Stomach smooth muscle (tissue), 2 donors: ENCODE measurements at regions not wholly inside any gene's neighbourhood (a gene's known extent, or its start where the extent isn't known, plus 50 kb on each side); places are given as distances from the start of the nearest gene placed in this dataset.
"Not testable (repeated sequence)": the region's sequence is repeated elsewhere in the genome, so short reads cannot be mapped to it uniquely, and the experiment has no call there.

Experiments
- H3K27ac ChIP-seq: one replicate; pipeline ENCODE4 v1.7.0; 2013; ENCODE audit warnings: mild to moderate bottlenecking, low read length, inconsistent platforms
- H3K27me3 ChIP-seq, 2 donors: one replicate each; pipeline ENCODE4 v1.7.0; 2013; ENCODE audit warnings: low read length in 2 of 2; ENCODE audit not compliant: insufficient read depth in 2 of 2, control insufficient read depth in 1 of 2
- H3K36me3 ChIP-seq, 2 donors: one replicate each; pipeline ENCODE4 v1.7.0; 2013; ENCODE audit warnings: low read length in 2 of 2; ENCODE audit not compliant: control insufficient read depth in 2 of 2, insufficient read depth in 2 of 2
- H3K4me1 ChIP-seq: one replicate; pipeline ENCODE4 v1.7.0; 2013; ENCODE audit warnings: low read length; ENCODE audit not compliant: control insufficient read depth, insufficient read depth
- H3K4me3 ChIP-seq, 2 donors: one replicate each; pipeline ENCODE4 v1.7.0; 2013; ENCODE audit warnings: low read length in 2 of 2
- H3K9ac ChIP-seq, 2 donors: one replicate each; pipeline ENCODE4 v1.7.0; 2013; ENCODE audit warnings: low read length in 2 of 2, mild to moderate bottlenecking in 1 of 2
- H3K9me3 ChIP-seq, 2 donors: one replicate each; pipeline ENCODE4 v1.7.0; 2013; ENCODE audit warnings: low read length in 2 of 2; ENCODE audit not compliant: control insufficient read depth in 2 of 2
- donor health status: healthy.
- donor health status: Pancreatic carcinoma.

- Histone ChIP-seq H3K4me1 (no peaks in the 10 kb centered on the region), H3K9me3 (no peaks in the 10 kb centered on the region)
Measured at GRCh38 chr7:65317372-65317771, 56.3 kb upstream of the ZNF92 start.

GRCh38 chr7:65310761-65311160 is 62.9 kb upstream of the ZNF92 start:
- Histone ChIP-seq H3K4me1 (no peaks in the 10 kb centered on the region), H3K36me3 (no peaks in the 10 kb centered on the region), H3K4me3 (no peak overlapping the region), H3K27ac (no peak overlapping the region), H3K27me3 (peaks cover 0 to 4% of the 10 kb centered on the region in 2 donors), H3K9me3 (no peaks in the 10 kb centered on the region), H3K9ac (no peak overlapping the region)

More at GRCh38 chr7:65317372-65317771, 56.3 kb upstream of the ZNF92 start:
- Histone ChIP-seq H3K27ac (no peak overlapping the region), H3K4me3 (no peak overlapping the region), H3K27me3 (no peaks in the 10 kb centered on the region), H3K9ac (no peak overlapping the region), H3K36me3 (no peaks in the 10 kb centered on the region)

- Histone ChIP-seq H3K4me1 (no peaks in the 10 kb centered on the region), H3K27me3 (peaks cover 0 to 4% of the 10 kb centered on the region in 2 donors), H3K9ac (no peak overlapping the region), H3K9me3 (no peaks in the 10 kb centered on the region), H3K27ac (no peak overlapping the region), H3K4me3 (no peak overlapping the region), H3K36me3 (no peaks in the 10 kb centered on the region)
Measured at GRCh38 chr7:65308300-65308678, 65.4 kb upstream of the ZNF92 start.

- no peak overlapping the region for H3K9ac ChIP-seq
- H3K27ac ChIP-seq, result no peak overlapping the region
- no peaks in the 10 kb centered on the region for H3K9me3 ChIP-seq
Measured at GRCh38 chr7:65307651-65308299, 65.9 kb upstream of the ZNF92 start.

GRCh38 chr7:65304175-65304574 is 69.5 kb upstream of the ZNF92 start:
- Histone ChIP-seq H3K9ac (no peak overlapping the region), H3K4me1 (no peaks in the 10 kb centered on the region), H3K36me3 (no peaks in the 10 kb centered on the region), H3K4me3 (no peak overlapping the region), H3K27me3 (peaks cover 0 to 2% of the 10 kb centered on the region in 2 donors), H3K9me3 (no peaks in the 10 kb centered on the region), H3K27ac (no peak overlapping the region)

More at GRCh38 chr7:65307651-65308299, 65.9 kb upstream of the ZNF92 start:
- peaks cover 0 to 4% of the 10 kb centered on the region in 2 donors for H3K27me3 ChIP-seq
- H3K4me1 ChIP-seq, result no peaks in the 10 kb centered on the region
- H3K36me3 ChIP-seq, result no peaks in the 10 kb centered on the region
- H3K4me3 ChIP-seq, result no peak overlapping the region

GRCh38 chr7:65302883-65303282 is 70.8 kb upstream of the ZNF92 start:
- no peak overlapping the region for H3K4me3 ChIP-seq
- H3K4me1 ChIP-seq, result no peaks in the 10 kb centered on the region
- no peak overlapping the region for H3K27ac ChIP-seq
- H3K36me3 ChIP-seq, result no peaks in the 10 kb centered on the region
- H3K9me3 ChIP-seq, result no peaks in the 10 kb centered on the region
- H3K9ac ChIP-seq, result no peak overlapping the region
- H3K27me3 ChIP-seq, result peaks cover 0 to 2% of the 10 kb centered on the region in 2 donors

- Histone ChIP-seq H3K9me3 (no peaks in the 10 kb centered on the region), H3K9ac (no peak overlapping the region), H3K4me3 (no peak overlapping the region), H3K27ac (no peak overlapping the region), H3K27me3 (no peaks in the 10 kb centered on the region), H3K36me3 (no peaks in the 10 kb centered on the region), H3K4me1 (no peaks in the 10 kb centered on the region)
Measured at GRCh38 chr7:65301007-65301406, 72.6 kb upstream of the ZNF92 start.

GRCh38 chr7:65295409-65295808 is 78.2 kb upstream of the ZNF92 start:
- no peaks in the 10 kb centered on the region for H3K9me3 ChIP-seq
- no peak overlapping the region for H3K9ac ChIP-seq
- no peak overlapping the region for H3K4me3 ChIP-seq
- H3K27me3 ChIP-seq, result no peaks in the 10 kb centered on the region
- no peaks in the 10 kb centered on the region for H3K4me1 ChIP-seq
- H3K27ac ChIP-seq, result no peak overlapping the region
- no peaks in the 10 kb centered on the region for H3K36me3 ChIP-seq

- H3K9me3 ChIP-seq, H3K9ac ChIP-seq: not testable (repeated sequence)
Measured at GRCh38 chr7:65290340-65290739, 83.3 kb upstream of the ZNF92 start.

GRCh38 chr7:65287023-65287422 is 86.6 kb upstream of the ZNF92 start:
- no peaks in the 10 kb centered on the region for H3K27me3 ChIP-seq
- H3K4me3 ChIP-seq, result no peak overlapping the region
- no peaks in the 10 kb centered on the region for H3K36me3 ChIP-seq
- H3K9me3 ChIP-seq, result no peaks in the 10 kb centered on the region
- H3K4me1 ChIP-seq, result no peaks in the 10 kb centered on the region
- H3K27ac ChIP-seq, result no peak overlapping the region
- H3K9ac ChIP-seq, result no peak overlapping the region

More at GRCh38 chr7:65290340-65290739, 83.3 kb upstream of the ZNF92 start:
- not testable (repeated sequence) for H3K4me1 ChIP-seq, H3K27me3 ChIP-seq, H3K27ac ChIP-seq, H3K36me3 ChIP-seq, H3K4me3 ChIP-seq

- H3K36me3 ChIP-seq, result no peaks in the 10 kb centered on the region
- H3K9me3 ChIP-seq, result no peaks in the 10 kb centered on the region
- no peak overlapping the region for H3K27ac ChIP-seq
- H3K9ac ChIP-seq, result no peak overlapping the region
- no peaks in the 10 kb centered on the region for H3K4me1 ChIP-seq
- no peak overlapping the region for H3K4me3 ChIP-seq
- H3K27me3 ChIP-seq, result no peaks in the 10 kb centered on the region
Measured at GRCh38 chr7:65285906-65286864, 87.5 kb upstream of the ZNF92 start.
